Transverse colon (tissue), 4 donors: ENCODE measurements at regions not wholly inside any gene's neighbourhood (a gene's known extent, or its start where the extent isn't known, plus 50 kb on each side); places are given as distances from the start of the nearest gene placed in this dataset.

Source experiments
- DNase-seq: peaks from one replicate; pipeline ENCODE4 v3.0.0-alpha.2; 2019
- H3K27ac ChIP-seq, 4 donors: fragments of 200-600 bp; sonication (generic); 2 replicates each; pipeline ENCODE4 v1.5.1; 2016 to 2018; ENCODE audit warnings: inconsistent platforms in 4 of 4
- H3K27me3 ChIP-seq: fragments of 200-600 bp; sonication (generic); 2 replicates; pipeline ENCODE4 v1.5.1; 2017; ENCODE audit warnings: inconsistent platforms
- H3K36me3 ChIP-seq, 4 donors: fragments of 200-600 bp; sonication (generic); 2 replicates each; pipeline ENCODE4 v1.5.1; 2017 to 2019; ENCODE audit warnings: inconsistent platforms in 4 of 4
- H3K4me1 ChIP-seq, 4 donors: fragments of 200-600 bp; sonication (generic); 2 replicates each; pipeline ENCODE4 v1.5.1; 2017 to 2020; ENCODE audit warnings: inconsistent platforms in 4 of 4
- H3K4me3 ChIP-seq, 4 donors: fragments of 200-600 bp; sonication (generic); 1 replicate in 1 of 4; 2 replicates in 3 of 4; pipeline versions ENCODE4 v1.5.1 to v1.6.1; 2017 to 2019; ENCODE audit warnings: inconsistent platforms in 4 of 4
- H3K9me3 ChIP-seq, 2 donors: fragments of 200-600 bp; sonication (generic); 2 replicates each; pipeline ENCODE4 v1.5.1; 2017 to 2019; ENCODE audit warnings: inconsistent platforms in 2 of 2
- EP300 ChIP-seq: sonication (generic); formaldehyde crosslinking; IDR thresholded peaks from one replicate; pipeline ENCODE4 v1.6.1; 2017; ENCODE audit warnings: antibody characterized with exemption, low read depth
- POLR2A ChIP-seq: fragments of 450-650 bp; IDR thresholded peaks from one replicate; pipeline ENCODE4 v1.6.1; 2016; ENCODE audit warnings: antibody characterized with exemption, mild to moderate bottlenecking, moderate library complexity
- POLR2AphosphoS5 ChIP-seq, 3 donors: sonication (generic); formaldehyde crosslinking; IDR thresholded peaks; one replicate each; pipeline ENCODE4 v1.6.1; 2016; ENCODE audit warnings: antibody characterized with exemption in 3 of 3
- WGBS, 2 donors: methylation state at CpG; one replicate each; pipeline ENCODE4 v1.1.5; 2018; ENCODE audit warnings: low coverage in 1 of 2; 5-methylcytosine and 5-hydroxymethylcytosine counted together
- in situ Hi-C, 4 donors: fragments of 200-750 bp; cut with MboI; loops; one replicate each; pipeline versions ENCODE4 v1.15.0 to v1.15.1; 2017; ENCODE audit warnings: low sequenced_read_pairs in 3 of 4, low pct_ligation_motif_present in 1 of 4, low pct_unique_long_range_greater_than_20kb in 1 of 4
- intact Hi-C: fragments of 100-400 bp; cut with DNase I; formaldehyde crosslinking; loops from one replicate; pipeline ENCODE4 v1.15.1; 2023; ENCODE audit warnings: low total_unique reads
- TF ChIP-seq, protein P1 (sequence below), 5 experiments: fragments of 200-600 bp in 3 of 5; fragments of 450-650 bp in 2 of 5; sonication (generic) in 3 of 5; IDR thresholded peaks; 1 replicate in 2 of 5; 2 replicates in 3 of 5; pipeline ENCODE4 v1.5.1; 2016 to 2017; ENCODE audit warnings: antibody characterized with exemption in 5 of 5, inconsistent platforms in 3 of 5, mild to moderate bottlenecking in 2 of 5, moderate library complexity in 1 of 5

DNA sequence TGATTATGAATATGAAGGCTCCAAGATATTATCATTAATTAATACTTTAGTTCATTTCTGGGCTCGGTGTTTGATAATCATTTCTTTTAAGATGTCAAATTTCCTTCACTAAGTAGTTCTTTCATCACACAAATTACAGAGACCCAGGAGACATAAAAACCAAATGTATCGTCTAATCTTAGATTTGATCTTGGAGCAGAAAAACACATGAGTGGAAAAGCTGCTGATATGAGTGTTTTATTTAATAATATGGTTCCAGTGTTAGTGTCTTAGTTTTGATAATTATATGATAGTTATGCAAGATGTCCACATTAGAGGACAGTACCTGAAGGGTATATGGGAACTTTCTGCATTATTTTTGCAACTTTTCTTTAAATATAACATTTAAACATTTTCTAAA lies 494.5 kb upstream of the RAG2 start:
- intact Hi-C loops = no loop called here
- 75 to 87% methylated on average over 2 of the region's 2 CpGs for WGBS, 2 donors
- H3K27ac ChIP-seq = no peak overlapping the region
- TF ChIP-seq POLR2AphosphoS5 (IDR thresholded peaks at IDR 0.05) = no peak
- no peak for TF ChIP-seq EP300
- no peaks in the 10 kb centered on the region for H3K36me3 ChIP-seq
- H3K4me1 ChIP-seq = no peaks in the 10 kb centered on the region
- H3K4me3 ChIP-seq = no peak overlapping the region
- in situ Hi-C loops = no loop called here
- no peaks in the 10 kb centered on the region for H3K9me3 ChIP-seq
- H3K27me3 ChIP-seq = no peaks in the 10 kb centered on the region
- no peak for DNase-seq

DNA sequence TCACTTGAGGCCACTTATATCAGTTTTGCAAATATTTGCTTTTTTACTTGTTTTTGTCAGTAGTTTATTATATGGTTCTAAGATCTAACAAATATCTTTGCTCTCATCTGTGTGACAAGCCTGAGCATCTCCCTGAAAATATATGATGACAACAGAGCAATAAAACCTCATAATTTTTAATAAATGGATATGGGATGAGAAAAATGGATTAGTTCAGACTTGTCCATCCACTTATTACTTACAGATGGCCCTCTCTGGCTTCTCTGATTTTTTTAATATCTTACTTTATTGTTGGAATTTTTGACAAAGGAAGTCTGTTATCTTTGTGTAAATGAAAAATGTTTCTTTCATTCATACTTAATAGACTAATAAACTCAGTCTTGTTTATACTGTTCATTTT lies 491.4 kb upstream of the RAG2 start:
- H3K27ac ChIP-seq = no peak overlapping the region
- no peak overlapping the region for H3K4me3 ChIP-seq
- no peaks in the 10 kb centered on the region for H3K9me3 ChIP-seq
- no peaks in the 10 kb centered on the region for H3K27me3 ChIP-seq
- in situ Hi-C loops = no loop called here
- H3K4me1 ChIP-seq = no peaks in the 10 kb centered on the region
- DNase-seq = no peak
- intact Hi-C loops = no loop called here
- no peaks in the 10 kb centered on the region for H3K36me3 ChIP-seq
- no peak for TF ChIP-seq POLR2AphosphoS5 (IDR thresholded peaks at IDR 0.05)
- no peak for TF ChIP-seq EP300
- TF ChIP-seq, protein P1, sequence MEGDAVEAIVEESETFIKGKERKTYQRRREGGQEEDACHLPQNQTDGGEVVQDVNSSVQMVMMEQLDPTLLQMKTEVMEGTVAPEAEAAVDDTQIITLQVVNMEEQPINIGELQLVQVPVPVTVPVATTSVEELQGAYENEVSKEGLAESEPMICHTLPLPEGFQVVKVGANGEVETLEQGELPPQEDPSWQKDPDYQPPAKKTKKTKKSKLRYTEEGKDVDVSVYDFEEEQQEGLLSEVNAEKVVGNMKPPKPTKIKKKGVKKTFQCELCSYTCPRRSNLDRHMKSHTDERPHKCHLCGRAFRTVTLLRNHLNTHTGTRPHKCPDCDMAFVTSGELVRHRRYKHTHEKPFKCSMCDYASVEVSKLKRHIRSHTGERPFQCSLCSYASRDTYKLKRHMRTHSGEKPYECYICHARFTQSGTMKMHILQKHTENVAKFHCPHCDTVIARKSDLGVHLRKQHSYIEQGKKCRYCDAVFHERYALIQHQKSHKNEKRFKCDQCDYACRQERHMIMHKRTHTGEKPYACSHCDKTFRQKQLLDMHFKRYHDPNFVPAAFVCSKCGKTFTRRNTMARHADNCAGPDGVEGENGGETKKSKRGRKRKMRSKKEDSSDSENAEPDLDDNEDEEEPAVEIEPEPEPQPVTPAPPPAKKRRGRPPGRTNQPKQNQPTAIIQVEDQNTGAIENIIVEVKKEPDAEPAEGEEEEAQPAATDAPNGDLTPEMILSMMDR (IDR thresholded peaks at IDR 0.05) = no peak
- TF ChIP-seq POLR2A = no peak

DNA sequence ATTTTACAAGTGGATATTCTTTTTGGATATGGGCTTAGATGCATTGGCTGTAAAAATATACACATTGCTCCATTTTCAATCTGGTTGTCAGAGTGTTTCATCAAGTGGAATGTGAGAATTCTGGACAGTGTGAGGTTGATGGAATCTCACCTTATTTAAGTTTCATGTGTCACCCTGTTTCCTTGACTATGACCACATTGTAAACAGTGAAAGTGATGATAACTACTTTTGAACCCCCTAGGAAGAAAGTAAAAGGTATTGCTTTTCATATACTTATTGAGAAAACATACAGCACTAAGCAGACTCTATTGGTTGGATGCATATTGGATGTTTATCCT lies 490.5 kb upstream of the RAG2 start:
- in situ Hi-C loops = no loop called here
- intact Hi-C loops = no loop called here
- no peaks in the 10 kb centered on the region for H3K27me3 ChIP-seq
- DNase-seq = no peak
- no peaks in the 10 kb centered on the region for H3K4me1 ChIP-seq
- no peaks in the 10 kb centered on the region for H3K36me3 ChIP-seq
- no peak overlapping the region for H3K27ac ChIP-seq
- no peak for TF ChIP-seq POLR2A
- TF ChIP-seq, protein P1 (IDR thresholded peaks at IDR 0.05) = no peak
- no peak for TF ChIP-seq POLR2AphosphoS5 (IDR thresholded peaks at IDR 0.05)
- no peak for TF ChIP-seq EP300
- H3K4me3 ChIP-seq = no peak overlapping the region
- no peaks in the 10 kb centered on the region for H3K9me3 ChIP-seq

GRCh38 chr11:37087650-37088572 lies 489.9 kb upstream of the RAG2 start:
- in situ Hi-C loops (no loop called here), intact Hi-C loops (no loop called here)
- Histone ChIP-seq H3K27me3 (no peaks in the 10 kb centered on the region), H3K27ac (no peak overlapping the region), H3K4me1 (no peaks in the 10 kb centered on the region), H3K9me3 (no peaks in the 10 kb centered on the region), H3K4me3 (no peak overlapping the region), H3K36me3 (no peaks in the 10 kb centered on the region)
- no peak for DNase-seq
- TF ChIP-seq EP300 (no peak), POLR2AphosphoS5 (IDR thresholded peaks at IDR 0.05) (no peak)
- 71 to 74% methylated on average over 6 of the region's 6 CpGs for WGBS, 2 donors

GRCh38 chr11:37078521-37078920 lies 480.5 kb upstream of the RAG2 start:
- Histone ChIP-seq H3K27me3 (no peaks in the 10 kb centered on the region), H3K4me1 (no peaks in the 10 kb centered on the region), H3K9me3 (no peaks in the 10 kb centered on the region), H3K36me3 (no peaks in the 10 kb centered on the region), H3K4me3 (no peak overlapping the region), H3K27ac (no peak overlapping the region)
- intact Hi-C loops = no loop called here
- DNase-seq = no peak
- in situ Hi-C loops = no loop called here
- TF ChIP-seq, protein P1 (IDR thresholded peaks at IDR 0.05) = no peak
- TF ChIP-seq EP300 (no peak), POLR2AphosphoS5 (IDR thresholded peaks at IDR 0.05) (no peak), POLR2A (no peak)
- 67% methylated on average over 2 of the region's 2 CpGs for WGBS, 2 donors
